GM23338 (cell line): ENCODE measurements at regions not wholly inside any gene's neighbourhood (a gene's known extent, or its start where the extent isn't known, plus 50 kb on each side); places are given as distances from the start of the nearest gene placed in this dataset.

ENCODE experiments used
- CTCF ChIP-seq, 2 experiments: fragments of 200-600 bp in 1 of 2; sonication (generic) in 1 of 2; conservative IDR thresholded peaks; 2 replicates each; pipeline versions ENCODE4 v1.5.1 to v1.6.1; 2016 to 2017; ENCODE audit warnings: antibody characterized with exemption in 2 of 2, low read depth in 2 of 2, mild to moderate bottlenecking in 2 of 2, moderate library complexity in 1 of 2
- EZH2 ChIP-seq: fragments of 200-600 bp; sonication (generic); IDR thresholded peaks from one replicate; pipeline ENCODE4 v1.8.0; 2017; ENCODE audit warnings: antibody characterized with exemption, mild to moderate bottlenecking, low read depth; ENCODE audit not compliant: unreplicated experiment
- EZH2phosphoT487 ChIP-seq: fragments of 200-600 bp; sonication (generic); IDR thresholded peaks from one replicate; pipeline ENCODE4 v1.8.1; 2018; ENCODE audit warnings: antibody characterized with exemption; ENCODE audit not compliant: unreplicated experiment
- NANOG ChIP-seq: IDR thresholded peaks from 2 replicates; pipeline ENCODE4 v1.6.1; 2016; ENCODE audit warnings: antibody characterized with exemption, borderline replicate concordance
- POLR2AphosphoS5 ChIP-seq: IDR thresholded peaks from 2 replicates; pipeline ENCODE4 v1.6.1; 2016; ENCODE audit warnings: antibody characterized with exemption, low read depth

- TF ChIP-seq CTCF (conservative IDR thresholded peaks at IDR 0.05; ENCODE audit: low read depth in 2 of 2) (no peak), EZH2 (no peak), NANOG (no peak), EZH2phosphoT487 (no peak), POLR2AphosphoS5 (no peak)
Measured at GRCh38 chr7:81297317-81297716, 378.5 kb upstream of the SEMA3C start.
